ENCODE measurements at regions not wholly inside any gene's neighbourhood (a gene's known extent, or its start where the extent isn't known, plus 50 kb on each side); places are given as distances from the start of the nearest gene placed in this dataset.
"Not testable (repeated sequence)": the region's sequence is repeated elsewhere in the genome, so short reads cannot be mapped to it uniquely, and the experiment has no call there.

DNA sequence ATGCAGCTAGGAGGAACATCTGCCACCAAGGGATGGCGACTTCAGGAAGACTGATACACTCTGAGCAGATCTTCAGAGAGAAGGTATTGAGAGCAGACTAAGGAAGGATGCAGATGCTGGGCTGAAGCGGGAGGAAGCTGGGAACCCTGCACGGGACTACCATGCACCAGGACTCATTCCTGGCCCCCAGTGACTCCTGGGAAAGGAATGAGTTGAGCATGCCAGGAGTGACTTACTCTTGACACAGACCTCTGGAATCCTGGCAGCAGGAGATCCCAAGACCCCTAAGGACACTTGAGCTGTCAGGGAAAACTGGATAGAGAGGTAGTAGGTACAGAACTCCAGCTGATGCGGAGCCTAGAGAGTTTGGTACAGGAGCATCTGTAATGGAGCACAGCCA, 336.1 kb downstream of the RPS29 start:
- in situ Hi-C loops (cut with MboI; ENCODE audit: low pct_ligation_motif_present in 1 of 4, low pct_unique_long_range_greater_than_20kb in 1 of 4, low sequenced_read_pairs in 3 of 4) (no loop called here), intact Hi-C loops (cut with DNase I; ENCODE audit: low total_unique reads) (no loop called here)
- Histone ChIP-seq H3K36me3 (no peaks in the 10 kb centered on the region), H3K9me3 (no peaks in the 10 kb centered on the region), H3K4me3 (no peak overlapping the region), H3K27ac (no peak overlapping the region), H3K4me1 (no peaks in the 10 kb centered on the region), H3K27me3 (no peaks in the 10 kb centered on the region)
- WGBS, 2 donors (ENCODE audit: low coverage in 1 of 2) = 85% methylated on average over 4 of the region's 4 CpGs; no CpG with 5 or more reads in 1 of the 2 donors
- DNase-seq = no peak
- no peak for TF ChIP-seq POLR2AphosphoS5 (IDR thresholded peaks at IDR 0.05)
- TF ChIP-seq, protein P1, sequence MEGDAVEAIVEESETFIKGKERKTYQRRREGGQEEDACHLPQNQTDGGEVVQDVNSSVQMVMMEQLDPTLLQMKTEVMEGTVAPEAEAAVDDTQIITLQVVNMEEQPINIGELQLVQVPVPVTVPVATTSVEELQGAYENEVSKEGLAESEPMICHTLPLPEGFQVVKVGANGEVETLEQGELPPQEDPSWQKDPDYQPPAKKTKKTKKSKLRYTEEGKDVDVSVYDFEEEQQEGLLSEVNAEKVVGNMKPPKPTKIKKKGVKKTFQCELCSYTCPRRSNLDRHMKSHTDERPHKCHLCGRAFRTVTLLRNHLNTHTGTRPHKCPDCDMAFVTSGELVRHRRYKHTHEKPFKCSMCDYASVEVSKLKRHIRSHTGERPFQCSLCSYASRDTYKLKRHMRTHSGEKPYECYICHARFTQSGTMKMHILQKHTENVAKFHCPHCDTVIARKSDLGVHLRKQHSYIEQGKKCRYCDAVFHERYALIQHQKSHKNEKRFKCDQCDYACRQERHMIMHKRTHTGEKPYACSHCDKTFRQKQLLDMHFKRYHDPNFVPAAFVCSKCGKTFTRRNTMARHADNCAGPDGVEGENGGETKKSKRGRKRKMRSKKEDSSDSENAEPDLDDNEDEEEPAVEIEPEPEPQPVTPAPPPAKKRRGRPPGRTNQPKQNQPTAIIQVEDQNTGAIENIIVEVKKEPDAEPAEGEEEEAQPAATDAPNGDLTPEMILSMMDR (IDR thresholded peaks at IDR 0.05) = no peak
- TF ChIP-seq EP300 (IDR thresholded peaks at IDR 0.05; ENCODE audit: low read depth) = no peak
- TF ChIP-seq POLR2A (IDR thresholded peaks at IDR 0.05) = no peak

DNA sequence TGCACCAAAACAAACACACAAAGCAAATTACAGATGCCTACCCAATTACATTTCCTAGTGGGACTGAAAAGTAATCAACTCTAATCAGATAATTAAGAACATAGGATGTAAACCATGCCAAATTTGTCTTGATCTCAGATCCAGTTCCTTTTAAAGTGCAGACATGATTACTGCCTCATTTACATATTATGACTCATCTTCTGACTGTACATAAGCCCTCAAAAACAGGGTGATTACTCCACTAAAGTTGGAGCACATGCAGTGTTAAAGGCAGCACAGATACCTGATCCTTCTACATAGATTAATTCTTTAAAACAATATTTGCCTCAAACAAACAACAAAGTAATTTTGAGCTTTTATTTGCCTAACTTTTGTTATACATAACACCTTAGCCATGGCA, 337.2 kb downstream of the RPS29 start:
- Histone ChIP-seq H3K4me3 (no peak overlapping the region), H3K9me3 (no peaks in the 10 kb centered on the region), H3K27me3 (no peaks in the 10 kb centered on the region), H3K4me1 (no peaks in the 10 kb centered on the region), H3K27ac (no peak overlapping the region), H3K36me3 (no peaks in the 10 kb centered on the region)
- no peak for DNase-seq
- intact Hi-C loops (cut with DNase I; ENCODE audit: low total_unique reads) (no loop called here), in situ Hi-C loops (cut with MboI; ENCODE audit: low pct_ligation_motif_present in 1 of 4, low pct_unique_long_range_greater_than_20kb in 1 of 4, low sequenced_read_pairs in 3 of 4) (no loop called here)
- TF ChIP-seq EP300 (IDR thresholded peaks at IDR 0.05; ENCODE audit: low read depth) (no peak), POLR2A (IDR thresholded peaks at IDR 0.05) (no peak), POLR2AphosphoS5 (IDR thresholded peaks at IDR 0.05) (no peak)
- TF ChIP-seq, protein P1 (IDR thresholded peaks at IDR 0.05) = no peak

DNA sequence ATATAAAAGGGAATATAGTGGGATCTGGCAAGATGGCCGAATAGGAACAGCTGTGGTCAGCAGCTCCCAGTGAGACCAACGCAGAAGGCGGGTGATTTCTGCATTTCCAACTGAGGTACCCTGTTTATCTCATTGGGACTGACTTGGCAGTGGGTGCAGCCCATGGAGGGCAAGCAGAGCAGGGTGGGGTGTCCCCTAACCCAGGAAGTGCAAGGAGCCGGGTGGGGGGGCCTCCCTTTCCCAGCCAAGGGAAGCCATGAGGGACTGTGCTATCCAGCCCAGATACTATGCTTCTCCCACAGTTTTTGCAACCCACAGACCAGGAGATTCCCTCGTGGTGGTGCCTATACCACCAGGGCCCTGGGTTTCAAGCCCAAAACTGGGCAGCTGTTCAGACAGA, 342.4 kb downstream of the RPS29 start:
- H3K9me3 ChIP-seq; H3K4me3 ChIP-seq; intact Hi-C loops (cut with DNase I; ENCODE audit: low total_unique reads); H3K36me3 ChIP-seq; DNase-seq; H3K27ac ChIP-seq; H3K27me3 ChIP-seq; H3K4me1 ChIP-seq; in situ Hi-C loops (cut with MboI; ENCODE audit: low pct_ligation_motif_present in 1 of 4, low pct_unique_long_range_greater_than_20kb in 1 of 4, low sequenced_read_pairs in 3 of 4): not testable (repeated sequence)
- 25 to 86% methylated on average over 1 to 5 of the region's 5 CpGs for WGBS, 2 donors (ENCODE audit: low coverage in 1 of 2)

DNA sequence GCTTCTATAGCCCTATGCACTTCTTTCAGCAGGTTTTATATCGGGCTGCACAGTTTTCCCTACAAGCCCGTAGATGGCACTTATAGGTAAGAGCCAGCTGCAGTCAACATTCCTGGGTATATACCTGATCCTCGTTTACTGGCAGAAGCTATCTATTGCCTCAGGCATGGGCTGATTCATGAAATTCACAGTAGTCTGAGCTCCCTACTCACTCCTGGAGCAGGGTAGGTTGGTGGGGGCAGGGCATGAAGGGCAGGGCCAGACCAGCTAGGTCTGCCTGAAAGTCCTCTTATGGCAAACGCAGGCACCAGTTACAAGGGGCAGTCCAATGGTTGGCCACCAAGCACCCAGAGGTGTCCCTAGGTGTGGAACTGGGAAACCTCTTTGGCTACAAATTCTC, 345.8 kb downstream of the RPS29 start:
- no peak for DNase-seq
- H3K4me3 ChIP-seq = no peak overlapping the region
- in situ Hi-C loops (cut with MboI; ENCODE audit: low pct_ligation_motif_present in 1 of 4, low pct_unique_long_range_greater_than_20kb in 1 of 4, low sequenced_read_pairs in 3 of 4) = no loop called here
- TF ChIP-seq EP300 (IDR thresholded peaks at IDR 0.05; ENCODE audit: low read depth) = no peak
- TF ChIP-seq, protein P1 (IDR thresholded peaks at IDR 0.05) = no peak
- no peak for TF ChIP-seq POLR2A (IDR thresholded peaks at IDR 0.05)
- intact Hi-C loops (cut with DNase I; ENCODE audit: low total_unique reads) = no loop called here
- H3K9me3 ChIP-seq = peaks cover 5 to 12% of the 10 kb centered on the region in 2 donors
- no peaks in the 10 kb centered on the region for H3K27me3 ChIP-seq
- no peaks in the 10 kb centered on the region for H3K36me3 ChIP-seq
- H3K4me1 ChIP-seq = no peaks in the 10 kb centered on the region
- WGBS, 2 donors (ENCODE audit: low coverage in 1 of 2) = 75 to 83% methylated on average over 2 to 4 of the region's 4 CpGs
- H3K27ac ChIP-seq = no peak overlapping the region

DNA sequence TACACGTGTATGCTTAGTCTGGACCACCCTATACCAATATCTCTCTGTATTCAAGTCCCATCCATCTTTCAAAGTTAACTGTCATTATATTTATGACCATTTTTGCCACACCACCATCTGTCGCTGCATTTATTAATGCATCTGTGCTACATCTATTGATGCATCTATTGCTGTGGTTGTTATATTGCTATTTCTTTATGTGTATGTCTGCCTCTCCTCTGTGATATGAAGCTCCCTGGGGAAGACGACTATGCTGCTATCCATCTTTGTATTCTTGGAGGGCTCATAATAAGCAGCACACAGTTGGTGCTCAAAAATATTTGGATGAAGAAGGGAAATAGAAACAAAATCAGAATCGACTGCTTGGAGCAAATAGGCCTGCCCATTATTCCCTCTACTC, 357.6 kb downstream of the RPS29 start:
- H3K27ac ChIP-seq = no peak overlapping the region
- WGBS, 2 donors (ENCODE audit: low coverage in 1 of 2) = 75 to 82% methylated on average over 4 of the region's 4 CpGs
- no peak overlapping the region for H3K4me3 ChIP-seq
- intact Hi-C loops (cut with DNase I; ENCODE audit: low total_unique reads) (no loop called here), in situ Hi-C loops (cut with MboI; ENCODE audit: low pct_ligation_motif_present in 1 of 4, low pct_unique_long_range_greater_than_20kb in 1 of 4, low sequenced_read_pairs in 3 of 4) (no loop called here)
- no peaks in the 10 kb centered on the region for H3K9me3 ChIP-seq
- no peak for DNase-seq
- H3K36me3 ChIP-seq = no peaks in the 10 kb centered on the region
- H3K27me3 ChIP-seq = no peaks in the 10 kb centered on the region
- H3K4me1 ChIP-seq = no peaks in the 10 kb centered on the region
- TF ChIP-seq POLR2AphosphoS5 (IDR thresholded peaks at IDR 0.05) = no peak
- TF ChIP-seq POLR2A (IDR thresholded peaks at IDR 0.05) = no peak
- no peak for TF ChIP-seq EP300 (IDR thresholded peaks at IDR 0.05; ENCODE audit: low read depth)
- TF ChIP-seq, protein P1 (IDR thresholded peaks at IDR 0.05) = no peak
